Muscle of leg (tissue), 3 donors: ENCODE measurements at regions not wholly inside any gene's neighbourhood (a gene's known extent, or its start where the extent isn't known, plus 50 kb on each side); places are given as distances from the start of the nearest gene placed in this dataset.
A peak's percentile ranks its signal among the peaks of the same experiment; 100 is the strongest.
"Not testable (repeated sequence)": the region's sequence is repeated elsewhere in the genome, so short reads cannot be mapped to it uniquely, and the experiment has no call there.

Source experiments
- DNase-seq: peaks from one replicate; pipeline ENCODE4 v3.0.0; 2013
- H3K27ac ChIP-seq: one replicate; pipeline ENCODE4 v1.5.1; 2013; ENCODE audit warnings: mild to moderate bottlenecking, low read length, control low read depth
- H3K27me3 ChIP-seq: one replicate; pipeline ENCODE4 v1.6.1; 2013; ENCODE audit warnings: low read length; ENCODE audit not compliant: control insufficient read depth, insufficient read depth
- H3K36me3 ChIP-seq: one replicate; pipeline ENCODE4 v1.6.1; 2013; ENCODE audit warnings: low read length; ENCODE audit not compliant: control insufficient read depth, insufficient read depth
- H3K4me1 ChIP-seq: one replicate; pipeline ENCODE4 v1.6.1; 2013; ENCODE audit warnings: low read length; ENCODE audit not compliant: control insufficient read depth, insufficient read depth
- H3K4me3 ChIP-seq: one replicate; pipeline ENCODE4 v1.5.1; 2013; ENCODE audit warnings: low read length, control low read depth
- H3K9me3 ChIP-seq: replicated peaks from 2 replicates; pipeline ENCODE4 v1.6.1; 2013; ENCODE audit warnings: low read depth, low read length; ENCODE audit not compliant: control insufficient read depth
- WGBS: methylation state at CpG from one replicate; pipeline ENCODE4 v1.1.5; 2013; ENCODE audit warnings: missing lambda C conversion rate; ENCODE audit not compliant: insufficient coverage; 5-methylcytosine and 5-hydroxymethylcytosine counted together

DNA sequence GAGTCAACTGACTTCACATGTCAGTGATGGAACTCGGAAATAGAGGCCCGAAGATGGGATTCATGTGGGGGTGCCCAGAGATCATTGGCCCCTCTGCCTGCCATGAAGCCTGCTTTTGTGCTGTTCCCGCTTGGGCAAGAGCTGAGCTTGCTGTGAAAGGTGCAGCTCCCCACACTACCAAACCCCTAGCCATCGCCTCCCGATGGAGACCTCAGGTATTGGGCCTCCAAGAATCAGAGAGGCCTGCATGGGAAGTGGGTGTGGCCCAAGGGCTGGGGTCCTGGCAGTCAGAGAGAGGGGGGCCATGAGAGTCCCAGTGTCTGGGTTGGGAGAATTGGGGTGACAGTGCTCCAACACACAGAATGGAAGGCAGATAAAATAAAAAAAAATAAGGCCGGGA is 160.9 kb downstream of the SOD2 start:
- Histone ChIP-seq H3K4me3 (no peak overlapping the region), H3K4me1 (peaks cover 26% of the 10 kb centered on the region), H3K36me3 (no peaks in the 10 kb centered on the region), H3K9me3 (no peaks in the 10 kb centered on the region), H3K27me3 (no peaks in the 10 kb centered on the region), H3K27ac (no peak overlapping the region)
- no peak for DNase-seq
- WGBS = no CpG with 5 or more reads among the region's 6 CpGs

DNA sequence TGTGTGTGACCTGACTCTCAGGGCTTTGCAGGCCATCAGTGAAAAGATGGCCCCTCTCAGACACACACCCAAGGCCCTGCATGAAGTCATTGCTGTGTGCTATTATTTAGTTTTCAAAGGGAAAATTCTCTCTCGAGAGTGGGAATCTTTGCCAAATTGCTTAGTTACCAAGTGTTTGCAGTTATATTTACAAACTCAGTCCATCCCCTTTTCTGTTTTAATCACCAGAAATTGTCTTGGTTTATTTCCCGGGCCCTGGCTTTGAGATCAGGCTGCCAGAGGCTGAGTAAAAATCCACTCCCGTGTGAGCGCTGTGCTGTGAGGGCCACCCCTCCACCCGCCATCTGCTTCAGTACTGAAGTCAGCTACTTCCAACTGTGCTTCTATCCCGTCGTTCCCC is 163.1 kb downstream of the SOD2 start:
- H3K9me3 ChIP-seq = no peaks in the 10 kb centered on the region
- peak overlapping the region; percentile 93 for H3K27ac ChIP-seq
- 16% methylated on average over 6 of the region's 7 CpGs for WGBS
- no peaks in the 10 kb centered on the region for H3K27me3 ChIP-seq
- H3K4me3 ChIP-seq = no peak overlapping the region
- H3K36me3 ChIP-seq = no peaks in the 10 kb centered on the region
- peaks cover 26% of the 10 kb centered on the region for H3K4me1 ChIP-seq
- peak; percentile 99 for DNase-seq

DNA sequence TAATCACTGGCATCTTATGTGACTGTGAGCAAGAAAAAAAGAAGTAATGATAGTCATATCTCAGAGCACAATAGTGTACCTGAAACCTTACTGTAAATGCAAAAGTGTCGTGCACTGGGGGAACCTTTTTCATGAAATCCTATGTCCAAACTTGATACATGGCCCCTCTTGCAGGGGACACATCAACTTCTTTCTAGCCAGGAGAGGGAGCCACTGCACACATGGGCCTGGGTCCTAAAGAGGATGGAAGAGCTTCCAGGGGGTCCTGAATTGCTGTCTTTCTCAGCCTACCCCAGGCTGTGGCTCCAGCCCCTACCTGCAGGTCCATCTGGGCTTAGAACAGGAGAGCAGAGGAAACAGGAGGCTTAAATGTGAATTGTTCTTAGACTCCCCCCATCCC is 165.7 kb downstream of the SOD2 start:
- Histone ChIP-seq H3K27me3 (no peaks in the 10 kb centered on the region), H3K4me3 (no peak overlapping the region), H3K4me1 (peaks cover 21% of the 10 kb centered on the region), H3K9me3 (no peaks in the 10 kb centered on the region), H3K27ac (no peak overlapping the region), H3K36me3 (no peaks in the 10 kb centered on the region)
- no CpG with 5 or more reads among the region's 1 CpG for WGBS
- DNase-seq = no peak

GRCh38 chr6:159525445-159526025 is 167.5 kb downstream of the SOD2 start:
- WGBS = 77% methylated on average over 6 of the region's 9 CpGs
- DNase-seq = no peak
- H3K4me1 ChIP-seq = peaks cover 14% of the 10 kb centered on the region
- H3K27ac ChIP-seq = no peak overlapping the region
- no peaks in the 10 kb centered on the region for H3K9me3 ChIP-seq
- H3K27me3 ChIP-seq = no peaks in the 10 kb centered on the region
- H3K36me3 ChIP-seq = no peaks in the 10 kb centered on the region
- no peak overlapping the region for H3K4me3 ChIP-seq

- Histone ChIP-seq H3K4me1 (no peaks in the 10 kb centered on the region), H3K27ac (no peak overlapping the region), H3K27me3 (no peaks in the 10 kb centered on the region), H3K4me3 (no peak overlapping the region), H3K36me3 (no peaks in the 10 kb centered on the region), H3K9me3 (no peaks in the 10 kb centered on the region)
- no peak for DNase-seq
- no CpG with 5 or more reads among the region's 4 CpGs for WGBS
Observed at GRCh38 chr6:159522877-159523547, 170.0 kb downstream of the SOD2 start.

DNA sequence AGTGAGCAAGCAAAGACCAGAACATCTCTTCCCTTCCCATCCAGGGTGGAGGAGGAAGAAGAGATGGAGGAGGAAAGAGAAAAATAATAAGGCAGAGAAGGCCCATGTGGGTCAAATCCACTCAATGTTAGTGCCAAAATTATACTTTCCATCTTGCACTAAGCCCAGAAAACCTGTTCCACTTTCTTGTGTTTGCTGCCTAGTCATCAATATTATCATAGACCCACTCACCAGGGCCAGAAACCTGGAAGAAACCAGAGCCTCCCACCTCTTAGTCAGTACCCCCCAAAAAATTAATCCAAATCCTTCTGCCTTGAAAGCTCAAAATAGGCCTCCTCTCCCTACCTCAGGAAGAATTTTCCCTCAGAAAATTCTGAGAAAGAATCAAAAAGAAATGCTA is 171.1 kb downstream of the SOD2 start:
- no peak for DNase-seq

DNA sequence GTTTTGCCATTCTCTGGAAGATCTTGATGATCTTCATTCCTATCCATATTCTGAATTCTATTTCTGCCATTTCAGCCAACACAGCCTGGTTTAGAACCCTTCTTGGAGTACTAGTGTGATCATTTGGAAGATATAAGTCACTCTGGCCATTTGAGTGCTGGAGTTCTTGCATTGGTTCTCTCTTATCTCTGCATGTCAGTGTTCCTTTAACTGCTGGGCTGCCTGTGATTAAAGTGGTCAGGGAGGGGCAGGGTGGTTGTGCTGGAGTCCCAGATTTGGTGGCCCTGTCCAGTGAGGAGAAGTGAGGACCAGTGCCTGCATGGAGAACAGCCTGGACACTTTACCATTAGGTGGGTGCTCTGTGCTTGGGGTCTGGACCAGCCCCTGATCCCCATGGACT is 173.0 kb downstream of the SOD2 start:
- DNase-seq = no peak
- Histone ChIP-seq H3K4me3 (no peak overlapping the region), H3K27ac (no peak overlapping the region), H3K27me3 (no peaks in the 10 kb centered on the region), H3K4me1 (no peaks in the 10 kb centered on the region), H3K9me3 (peaks cover 4% of the 10 kb centered on the region), H3K36me3 (no peaks in the 10 kb centered on the region)

More for the DNA sequence above, 171.1 kb downstream of the SOD2 start:
- H3K27me3 ChIP-seq = no peaks in the 10 kb centered on the region
- H3K4me1 ChIP-seq = no peaks in the 10 kb centered on the region
- H3K4me3 ChIP-seq = no peak overlapping the region
- no peaks in the 10 kb centered on the region for H3K9me3 ChIP-seq
- H3K36me3 ChIP-seq = no peaks in the 10 kb centered on the region
- H3K27ac ChIP-seq = no peak overlapping the region

GRCh38 chr6:159515811-159516210 is 177.2 kb downstream of the SOD2 start:
- H3K9me3 ChIP-seq, H3K27ac ChIP-seq, H3K27me3 ChIP-seq, H3K36me3 ChIP-seq, H3K4me1 ChIP-seq, DNase-seq, H3K4me3 ChIP-seq: not testable (repeated sequence)
- no CpG with 5 or more reads among the region's 3 CpGs for WGBS

DNA sequence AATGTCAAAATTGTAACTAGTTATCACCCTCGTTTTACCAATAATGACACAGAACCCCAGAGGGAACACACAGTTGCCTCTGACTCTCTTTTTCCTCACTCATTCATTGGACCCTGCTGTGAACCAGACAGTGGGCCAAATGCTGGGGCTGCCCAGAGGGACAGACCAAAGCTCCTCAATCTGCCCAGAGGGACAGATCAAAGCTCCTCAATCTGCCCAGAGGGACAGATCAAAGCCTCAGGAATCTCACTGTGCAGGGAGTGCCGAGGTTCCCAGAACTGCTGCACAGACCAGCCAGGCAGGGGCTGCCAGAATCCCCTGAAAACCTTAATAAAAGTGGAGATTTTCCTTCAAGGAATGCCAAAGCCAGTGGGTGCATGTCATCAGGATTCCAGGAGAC is 179.1 kb downstream of the SOD2 start:
- Histone ChIP-seq H3K27me3 (no peaks in the 10 kb centered on the region), H3K36me3 (no peaks in the 10 kb centered on the region), H3K27ac (no peak overlapping the region), H3K4me1 (peaks cover 1% of the 10 kb centered on the region), H3K4me3 (no peak overlapping the region), H3K9me3 (peaks cover 4% of the 10 kb centered on the region)
- no peak for DNase-seq
- WGBS = 11% methylated on average over 2 of the region's 2 CpGs

DNA sequence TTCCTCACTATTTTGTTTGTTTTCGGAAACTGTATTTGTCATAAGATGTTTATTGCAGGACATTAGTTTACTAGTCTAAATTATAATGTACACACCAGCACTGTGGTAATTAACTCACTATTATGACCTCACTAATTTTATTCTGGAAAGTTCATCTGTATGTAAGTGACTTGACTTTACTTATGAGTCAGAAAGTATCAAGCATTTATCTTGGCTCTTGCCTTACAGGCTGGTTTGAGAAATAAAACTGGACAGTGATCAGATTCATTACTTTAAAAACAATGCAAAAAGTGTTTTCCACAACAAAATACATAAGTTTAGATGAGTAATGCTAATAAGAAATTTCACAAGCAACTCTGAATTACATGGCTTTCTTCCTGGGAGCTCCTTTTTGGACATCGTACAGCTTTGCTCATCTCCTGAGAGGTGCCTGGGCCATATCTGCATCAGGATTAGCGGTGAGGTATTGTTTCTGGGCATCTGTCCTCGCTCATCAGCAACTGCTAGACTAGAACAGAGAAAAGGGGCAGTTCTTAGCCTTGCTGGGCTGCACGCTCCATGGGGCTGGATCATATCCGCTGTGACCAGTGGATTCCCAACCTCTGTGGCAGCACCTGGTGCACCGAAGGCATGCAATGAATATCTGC is 179.8 kb downstream of the SOD2 start:
- Histone ChIP-seq H3K9me3 (peaks cover 4% of the 10 kb centered on the region), H3K36me3 (no peaks in the 10 kb centered on the region), H3K4me1 (peaks cover 3% of the 10 kb centered on the region), H3K4me3 (no peak overlapping the region), H3K27ac (no peak overlapping the region), H3K27me3 (no peaks in the 10 kb centered on the region)
- DNase-seq = peak; percentile 51
- 76% methylated on average over 5 of the region's 7 CpGs for WGBS
